IPS-15b (cell line): ENCODE measurements at regions not wholly inside any gene's neighbourhood (a gene's known extent, or its start where the extent isn't known, plus 50 kb on each side); places are given as distances from the start of the nearest gene placed in this dataset.

Experiments
- H3K27me3 ChIP-seq: one replicate; pipeline ENCODE4 v1.6.1; 2013; ENCODE audit warnings: low read length; ENCODE audit not compliant: control insufficient read depth, insufficient read depth
- H3K36me3 ChIP-seq: one replicate; pipeline ENCODE4 v1.6.1; 2013; ENCODE audit warnings: low read length; ENCODE audit not compliant: control insufficient read depth, insufficient read depth
- H3K4me1 ChIP-seq: one replicate; pipeline ENCODE4 v1.6.1; 2013; ENCODE audit warnings: mild to moderate bottlenecking, low read length; ENCODE audit not compliant: control insufficient read depth, insufficient read depth
- H3K4me3 ChIP-seq: one replicate; pipeline ENCODE4 v1.5.1; 2013; ENCODE audit warnings: low read depth, low read length
- H3K9ac ChIP-seq: one replicate; pipeline ENCODE4 v1.6.1; 2013; ENCODE audit warnings: low read depth, mild to moderate bottlenecking, low read length
- H3K9me3 ChIP-seq: one replicate; pipeline ENCODE4 v1.6.1; 2013; ENCODE audit warnings: mild to moderate bottlenecking, low read length; ENCODE audit not compliant: control insufficient read depth, insufficient read depth

DNA sequence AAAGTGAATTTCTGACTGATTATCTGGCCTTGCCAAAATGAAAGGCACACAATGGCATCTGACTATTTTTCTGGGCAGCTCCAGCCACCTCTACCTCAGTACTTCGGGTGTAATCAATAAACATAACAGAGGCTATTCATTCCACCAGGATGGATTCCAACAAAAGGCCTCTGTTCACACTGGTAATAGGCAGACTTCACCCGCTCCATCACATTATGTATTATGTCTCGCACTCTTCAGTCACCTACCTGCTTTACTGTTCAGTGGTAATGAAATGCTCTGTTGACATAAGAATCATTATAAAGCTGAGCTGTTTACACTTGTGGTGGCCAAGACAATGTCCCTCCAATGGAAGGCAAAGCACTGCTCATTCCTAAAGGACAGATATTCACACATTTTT lies 1333.7 kb upstream of the WWC1 start:
- Histone ChIP-seq H3K9me3 (no peaks in the 10 kb centered on the region), H3K27me3 (no peaks in the 10 kb centered on the region), H3K36me3 (no peaks in the 10 kb centered on the region), H3K4me1 (no peaks in the 10 kb centered on the region), H3K4me3 (no peak overlapping the region), H3K9ac (no peak overlapping the region)

GRCh38 chr5:166959766-166960165 lies 1331.7 kb upstream of the WWC1 start:
- Histone ChIP-seq H3K27me3 (no peaks in the 10 kb centered on the region), H3K4me1 (no peaks in the 10 kb centered on the region), H3K9me3 (no peaks in the 10 kb centered on the region), H3K4me3 (no peak overlapping the region), H3K9ac (no peak overlapping the region), H3K36me3 (no peaks in the 10 kb centered on the region)

- H3K4me3 ChIP-seq, result no peak overlapping the region
- no peaks in the 10 kb centered on the region for H3K9me3 ChIP-seq
- no peaks in the 10 kb centered on the region for H3K4me1 ChIP-seq
Measured at GRCh38 chr5:166961028-166961427, 1330.4 kb upstream of the WWC1 start.

GRCh38 chr5:166961913-166962312 lies 1329.5 kb upstream of the WWC1 start:
- Histone ChIP-seq H3K9ac (no peak overlapping the region), H3K36me3 (no peaks in the 10 kb centered on the region), H3K9me3 (no peaks in the 10 kb centered on the region), H3K4me3 (no peak overlapping the region), H3K4me1 (no peaks in the 10 kb centered on the region), H3K27me3 (no peaks in the 10 kb centered on the region)

More at GRCh38 chr5:166961028-166961427, 1330.4 kb upstream of the WWC1 start:
- H3K9ac ChIP-seq, result no peak overlapping the region
- no peaks in the 10 kb centered on the region for H3K36me3 ChIP-seq
- H3K27me3 ChIP-seq, result no peaks in the 10 kb centered on the region

- H3K4me1 ChIP-seq, result no peaks in the 10 kb centered on the region
- no peaks in the 10 kb centered on the region for H3K9me3 ChIP-seq
Measured at GRCh38 chr5:166962461-166962860, 1329.0 kb upstream of the WWC1 start.

GRCh38 chr5:166963596-166963995 lies 1327.8 kb upstream of the WWC1 start:
- H3K4me3 ChIP-seq, result no peak overlapping the region
- no peak overlapping the region for H3K9ac ChIP-seq
- H3K36me3 ChIP-seq, result no peaks in the 10 kb centered on the region
- H3K4me1 ChIP-seq, result no peaks in the 10 kb centered on the region
- no peaks in the 10 kb centered on the region for H3K27me3 ChIP-seq
- H3K9me3 ChIP-seq, result no peaks in the 10 kb centered on the region

More at GRCh38 chr5:166962461-166962860, 1329.0 kb upstream of the WWC1 start:
- Histone ChIP-seq H3K36me3 (no peaks in the 10 kb centered on the region), H3K27me3 (no peaks in the 10 kb centered on the region), H3K9ac (no peak overlapping the region), H3K4me3 (no peak overlapping the region)

DNA sequence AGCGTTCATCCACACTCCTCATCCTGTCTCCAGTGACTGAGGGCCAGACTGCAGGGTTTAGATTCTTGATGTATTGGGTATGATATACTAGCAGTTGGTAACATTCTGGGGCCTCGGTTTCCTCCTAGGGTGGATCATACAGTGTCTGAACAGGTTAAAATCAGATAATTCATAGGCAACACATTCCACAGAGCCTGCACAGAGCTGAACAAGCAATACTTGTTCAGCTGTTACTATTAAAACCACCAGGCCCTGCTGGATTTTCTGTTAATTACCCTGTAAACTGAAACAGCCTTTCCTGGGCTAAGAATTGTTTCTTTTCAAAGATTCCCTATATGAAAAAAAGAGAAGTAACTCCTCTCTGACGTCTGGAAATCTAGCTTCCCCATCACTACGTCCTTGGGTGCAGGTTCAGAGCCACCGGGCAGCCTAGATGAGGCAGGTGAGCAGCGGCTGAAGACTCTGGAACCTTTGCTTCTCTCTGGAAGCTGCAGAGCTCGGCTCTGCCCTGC lies 1313.5 kb upstream of the WWC1 start:
- Histone ChIP-seq H3K9ac (peak overlapping the region; percentile 70), H3K36me3 (no peaks in the 10 kb centered on the region), H3K27me3 (peaks cover 44% of the 10 kb centered on the region), H3K4me3 (peak overlapping the region; percentile 84), H3K4me1 (peaks cover 22% of the 10 kb centered on the region), H3K9me3 (no peaks in the 10 kb centered on the region)

DNA sequence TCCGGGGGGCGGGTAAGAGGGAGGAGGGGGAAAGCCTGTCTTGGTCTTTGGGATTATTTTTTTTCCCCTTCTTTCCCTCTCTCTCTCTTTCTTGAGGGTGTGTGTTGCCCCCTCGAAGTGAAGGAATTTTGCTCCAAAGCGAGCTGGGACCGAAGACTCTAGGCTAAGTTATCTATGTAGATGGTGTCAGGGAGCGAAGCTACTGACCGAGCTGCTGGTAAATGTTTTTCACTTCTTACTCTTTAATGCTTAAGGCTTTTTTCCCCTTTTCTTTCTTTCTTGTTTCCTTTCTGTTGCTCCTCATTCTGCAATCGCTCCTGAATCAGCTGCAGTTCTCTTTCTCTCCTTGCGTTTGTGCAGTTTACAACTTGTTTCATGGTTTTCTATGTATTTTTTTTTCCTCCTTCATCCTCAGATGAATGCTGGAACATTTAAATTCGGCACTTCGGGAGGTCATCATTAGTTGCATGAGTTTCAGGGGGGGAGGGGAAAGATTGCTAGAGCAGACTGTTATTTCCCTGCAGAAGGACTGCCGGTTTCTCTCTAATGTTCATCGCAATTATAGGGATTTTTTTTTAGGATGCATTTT lies 1312.0 kb upstream of the WWC1 start:
- Histone ChIP-seq H3K36me3 (no peaks in the 10 kb centered on the region), H3K4me3 (peak overlapping the region; percentile 84), H3K27me3 (peaks cover 39% of the 10 kb centered on the region), H3K9ac (peak overlapping the region; percentile 24), H3K4me1 (peaks cover 22% of the 10 kb centered on the region), H3K9me3 (no peaks in the 10 kb centered on the region)

DNA sequence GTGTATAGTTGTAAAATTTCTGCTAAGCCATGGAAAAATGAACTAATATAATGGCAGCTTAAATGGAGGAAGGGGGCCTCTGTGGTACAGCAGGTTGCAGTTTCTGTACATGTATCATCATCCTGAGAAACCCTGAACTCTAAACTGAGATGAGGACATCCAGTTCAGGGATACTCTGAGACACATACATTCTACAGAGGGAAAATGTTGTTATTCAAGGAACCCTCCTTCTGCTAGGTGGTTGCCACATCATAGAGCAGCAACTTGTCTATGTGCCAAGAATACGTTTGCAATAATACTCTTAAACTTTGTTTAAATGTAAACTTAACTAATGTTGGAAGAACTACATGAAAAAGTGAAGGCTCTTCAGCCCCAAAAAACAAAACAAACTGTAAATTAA lies 1310.8 kb upstream of the WWC1 start:
- Histone ChIP-seq H3K4me3 (no peak overlapping the region), H3K36me3 (no peaks in the 10 kb centered on the region), H3K27me3 (peaks cover 29% of the 10 kb centered on the region), H3K9me3 (no peaks in the 10 kb centered on the region), H3K4me1 (peaks cover 22% of the 10 kb centered on the region), H3K9ac (no peak overlapping the region)

DNA sequence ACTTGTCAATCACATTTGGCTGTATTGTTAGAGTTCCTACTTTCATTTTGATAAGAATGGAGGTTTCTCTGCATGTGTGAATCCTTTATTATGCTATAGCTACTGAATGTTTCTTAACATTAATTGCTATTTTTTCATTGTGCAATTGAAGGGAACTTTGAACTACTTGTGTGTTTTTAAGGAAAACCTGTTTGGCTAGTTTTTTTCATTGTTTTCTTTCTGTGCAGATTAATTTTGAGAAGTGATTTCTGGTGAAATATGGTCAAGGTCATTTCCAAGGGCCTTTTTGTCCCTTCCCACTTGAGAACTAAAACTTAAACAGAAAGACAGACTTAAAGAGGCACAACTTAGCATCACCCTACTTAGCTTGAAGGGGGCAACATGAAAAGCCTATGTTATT lies 1309.2 kb upstream of the WWC1 start:
- H3K4me3 ChIP-seq, result no peak overlapping the region
- peaks cover 20% of the 10 kb centered on the region for H3K27me3 ChIP-seq
- H3K36me3 ChIP-seq, result no peaks in the 10 kb centered on the region
- H3K4me1 ChIP-seq, result peaks cover 22% of the 10 kb centered on the region
- H3K9ac ChIP-seq, result no peak overlapping the region
- H3K9me3 ChIP-seq, result no peaks in the 10 kb centered on the region

DNA sequence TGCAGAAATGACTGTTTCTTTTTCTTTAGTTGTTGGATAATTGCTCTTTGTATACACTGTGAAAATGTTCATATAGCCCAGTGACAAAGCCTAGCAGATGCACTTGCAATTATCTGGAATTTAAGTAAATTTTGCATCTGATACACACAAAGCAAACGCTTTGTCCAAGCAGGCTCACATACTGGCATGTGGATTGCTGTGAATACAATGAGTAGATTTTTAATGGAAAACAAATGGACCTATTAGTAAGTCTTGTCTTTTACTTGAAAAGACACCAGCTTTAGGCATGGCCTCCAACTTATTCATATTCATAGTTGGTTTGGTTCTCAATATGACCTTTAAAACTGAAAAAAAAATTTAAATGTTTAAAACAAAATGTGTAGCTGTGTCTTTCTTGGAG lies 1299.8 kb upstream of the WWC1 start:
- Histone ChIP-seq H3K4me1 (peaks cover 15% of the 10 kb centered on the region), H3K9ac (no peak overlapping the region), H3K27me3 (no peaks in the 10 kb centered on the region), H3K9me3 (no peaks in the 10 kb centered on the region), H3K36me3 (no peaks in the 10 kb centered on the region), H3K4me3 (no peak overlapping the region)

DNA sequence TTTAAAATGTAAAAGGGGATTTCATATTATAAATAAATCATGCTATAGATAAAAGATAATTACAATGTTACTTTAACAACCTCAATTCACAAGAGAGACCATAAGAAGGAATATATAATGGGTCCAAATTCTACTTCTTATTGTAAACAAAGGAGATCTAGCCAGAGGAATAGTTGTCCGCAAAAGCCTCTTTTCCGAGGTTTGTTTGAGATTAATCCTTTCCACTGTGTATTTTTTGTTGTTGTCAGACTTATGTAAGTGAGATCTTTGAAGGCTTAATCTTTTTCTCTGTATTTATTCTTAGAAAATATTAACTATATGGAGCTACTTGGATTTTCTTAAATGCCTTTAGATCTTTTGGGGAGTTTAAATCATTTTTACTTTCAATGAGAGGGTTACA lies 1299.3 kb upstream of the WWC1 start:
- Histone ChIP-seq H3K9ac (no peak overlapping the region), H3K4me3 (no peak overlapping the region), H3K36me3 (no peaks in the 10 kb centered on the region), H3K9me3 (no peaks in the 10 kb centered on the region), H3K4me1 (peaks cover 15% of the 10 kb centered on the region), H3K27me3 (no peaks in the 10 kb centered on the region)
